ENCODE measurements at regions not wholly inside any gene's neighbourhood (a gene's known extent, or its start where the extent isn't known, plus 50 kb on each side); places are given as distances from the start of the nearest gene placed in this dataset.

- H3K27me3 ChIP-seq (ENCODE audit: control insufficient read depth in 5 of 5, insufficient read depth in 4 of 5, low read length in 5 of 5), result peaks cover 0 to 2% (median 0%) of the 10 kb centered on the region in 5 donors
- H3K4me1 ChIP-seq (ENCODE audit: control insufficient read depth in 5 of 5, insufficient read depth in 5 of 5, low read length in 5 of 5), result no peaks in the 10 kb centered on the region
- no peak overlapping the region for H3K4me3 ChIP-seq (ENCODE audit: low read depth in 1 of 5, low read length in 5 of 5)
- H3K36me3 ChIP-seq (ENCODE audit: control insufficient read depth in 5 of 5, insufficient read depth in 5 of 5, low read length in 5 of 5), result no peaks in the 10 kb centered on the region
- H3K9ac ChIP-seq (ENCODE audit: low read length in 5 of 5), result no peak overlapping the region
- H3K27ac ChIP-seq (ENCODE audit: low read depth, low read length), result no peak overlapping the region
- peaks cover 0 to 2% (median 0%) of the 10 kb centered on the region in 5 donors for H3K9me3 ChIP-seq (ENCODE audit: control insufficient read depth in 5 of 5, low read length in 5 of 5)
Measured at GRCh38 chr6:43963203-43963602, 164.0 kb downstream of the MRPL14 start.

- peaks cover 0 to 2% (median 0%) of the 10 kb centered on the region in 5 donors for H3K9me3 ChIP-seq (ENCODE audit: control insufficient read depth in 5 of 5, low read length in 5 of 5)
Measured at GRCh38 chr6:43962458-43962857, 164.8 kb downstream of the MRPL14 start.

GRCh38 chr6:43957273-43957672 lies 170.0 kb downstream of the MRPL14 start:
- Histone ChIP-seq H3K9me3 (ENCODE audit: control insufficient read depth in 5 of 5, low read length in 5 of 5) (peaks cover 0 to 3% (median 0%) of the 10 kb centered on the region in 5 donors), H3K9ac (ENCODE audit: low read length in 5 of 5) (no peak overlapping the region), H3K36me3 (ENCODE audit: control insufficient read depth in 5 of 5, insufficient read depth in 5 of 5, low read length in 5 of 5) (no peaks in the 10 kb centered on the region), H3K4me3 (ENCODE audit: low read depth in 1 of 5, low read length in 5 of 5) (no peak overlapping the region), H3K27me3 (ENCODE audit: control insufficient read depth in 5 of 5, insufficient read depth in 4 of 5, low read length in 5 of 5) (peaks cover 0 to 8% (median 0%) of the 10 kb centered on the region in 5 donors), H3K4me1 (ENCODE audit: control insufficient read depth in 5 of 5, insufficient read depth in 5 of 5, low read length in 5 of 5) (no peaks in the 10 kb centered on the region), H3K27ac (ENCODE audit: low read depth, low read length) (no peak overlapping the region)

More at GRCh38 chr6:43962458-43962857, 164.8 kb downstream of the MRPL14 start:
- Histone ChIP-seq H3K36me3 (ENCODE audit: control insufficient read depth in 5 of 5, insufficient read depth in 5 of 5, low read length in 5 of 5) (no peaks in the 10 kb centered on the region), H3K27ac (ENCODE audit: low read depth, low read length) (no peak overlapping the region), H3K4me3 (ENCODE audit: low read depth in 1 of 5, low read length in 5 of 5) (no peak overlapping the region), H3K4me1 (ENCODE audit: control insufficient read depth in 5 of 5, insufficient read depth in 5 of 5, low read length in 5 of 5) (no peaks in the 10 kb centered on the region), H3K27me3 (ENCODE audit: control insufficient read depth in 5 of 5, insufficient read depth in 4 of 5, low read length in 5 of 5) (peaks cover 0 to 2% (median 0%) of the 10 kb centered on the region in 5 donors), H3K9ac (ENCODE audit: low read length in 5 of 5) (no peak overlapping the region)

- Histone ChIP-seq H3K9me3 (ENCODE audit: control insufficient read depth in 5 of 5, low read length in 5 of 5) (peaks cover 0 to 3% (median 0%) of the 10 kb centered on the region in 5 donors), H3K9ac (ENCODE audit: low read length in 5 of 5) (no peak overlapping the region), H3K27ac (ENCODE audit: low read depth, low read length) (no peak overlapping the region), H3K36me3 (ENCODE audit: control insufficient read depth in 5 of 5, insufficient read depth in 5 of 5, low read length in 5 of 5) (no peaks in the 10 kb centered on the region), H3K27me3 (ENCODE audit: control insufficient read depth in 5 of 5, insufficient read depth in 4 of 5, low read length in 5 of 5) (peaks cover 0 to 8% (median 0%) of the 10 kb centered on the region in 5 donors), H3K4me3 (ENCODE audit: low read depth in 1 of 5, low read length in 5 of 5) (no peak overlapping the region), H3K4me1 (ENCODE audit: control insufficient read depth in 5 of 5, insufficient read depth in 5 of 5, low read length in 5 of 5) (peaks cover 0 to 3% (median 0%) of the 10 kb centered on the region in 5 donors)
Measured at GRCh38 chr6:43956478-43956877, 170.8 kb downstream of the MRPL14 start.

- Histone ChIP-seq H3K27ac (ENCODE audit: low read depth, low read length) (no peak overlapping the region), H3K4me1 (ENCODE audit: control insufficient read depth in 5 of 5, insufficient read depth in 5 of 5, low read length in 5 of 5) (peaks cover 0 to 10% (median 3%) of the 10 kb centered on the region in 5 donors), H3K27me3 (ENCODE audit: control insufficient read depth in 5 of 5, insufficient read depth in 4 of 5, low read length in 5 of 5) (peaks cover 0 to 8% (median 0%) of the 10 kb centered on the region in 5 donors), H3K4me3 (ENCODE audit: low read depth in 1 of 5, low read length in 5 of 5) (no peak overlapping the region), H3K9ac (ENCODE audit: low read length in 5 of 5) (no peak overlapping the region), H3K9me3 (ENCODE audit: control insufficient read depth in 5 of 5, low read length in 5 of 5) (peaks cover 0 to 3% (median 0%) of the 10 kb centered on the region in 5 donors), H3K36me3 (ENCODE audit: control insufficient read depth in 5 of 5, insufficient read depth in 5 of 5, low read length in 5 of 5) (no peaks in the 10 kb centered on the region)
Measured at GRCh38 chr6:43954311-43955131, 172.7 kb downstream of the MRPL14 start.

GRCh38 chr6:43953794-43954310 lies 173.4 kb downstream of the MRPL14 start:
- Histone ChIP-seq H3K36me3 (ENCODE audit: control insufficient read depth in 5 of 5, insufficient read depth in 5 of 5, low read length in 5 of 5) (no peaks in the 10 kb centered on the region), H3K4me3 (ENCODE audit: low read depth in 1 of 5, low read length in 5 of 5) (no peak overlapping the region), H3K9me3 (ENCODE audit: control insufficient read depth in 5 of 5, low read length in 5 of 5) (peaks cover 0 to 3% (median 0%) of the 10 kb centered on the region in 5 donors), H3K4me1 (ENCODE audit: control insufficient read depth in 5 of 5, insufficient read depth in 5 of 5, low read length in 5 of 5) (peaks cover 0 to 10% (median 3%) of the 10 kb centered on the region in 5 donors), H3K27me3 (ENCODE audit: control insufficient read depth in 5 of 5, insufficient read depth in 4 of 5, low read length in 5 of 5) (peaks cover 0 to 8% (median 0%) of the 10 kb centered on the region in 5 donors), H3K27ac (ENCODE audit: low read depth, low read length) (no peak overlapping the region), H3K9ac (ENCODE audit: low read length in 5 of 5) (no peak overlapping the region)

- Histone ChIP-seq H3K36me3 (ENCODE audit: control insufficient read depth in 5 of 5, insufficient read depth in 5 of 5, low read length in 5 of 5) (no peaks in the 10 kb centered on the region), H3K27ac (ENCODE audit: low read depth, low read length) (no peak overlapping the region), H3K4me3 (ENCODE audit: low read depth in 1 of 5, low read length in 5 of 5) (no peak overlapping the region), H3K27me3 (ENCODE audit: control insufficient read depth in 5 of 5, insufficient read depth in 4 of 5, low read length in 5 of 5) (peaks cover 0 to 8% (median 0%) of the 10 kb centered on the region in 5 donors), H3K9ac (ENCODE audit: low read length in 5 of 5) (no peak overlapping the region), H3K9me3 (ENCODE audit: control insufficient read depth in 5 of 5, low read length in 5 of 5) (peaks cover 0 to 3% (median 0%) of the 10 kb centered on the region in 5 donors), H3K4me1 (ENCODE audit: control insufficient read depth in 5 of 5, insufficient read depth in 5 of 5, low read length in 5 of 5) (peaks cover 0 to 10% (median 3%) of the 10 kb centered on the region in 5 donors)
Measured at GRCh38 chr6:43953256-43953655, 174.0 kb downstream of the MRPL14 start.

- Histone ChIP-seq H3K4me3 (ENCODE audit: low read depth in 1 of 5, low read length in 5 of 5) (no peak overlapping the region), H3K9me3 (ENCODE audit: control insufficient read depth in 5 of 5, low read length in 5 of 5) (peaks cover 0 to 3% (median 0%) of the 10 kb centered on the region in 5 donors), H3K9ac (ENCODE audit: low read length in 5 of 5) (no peak overlapping the region), H3K4me1 (ENCODE audit: control insufficient read depth in 5 of 5, insufficient read depth in 5 of 5, low read length in 5 of 5) (peaks cover 0 to 10% (median 3%) of the 10 kb centered on the region in 5 donors), H3K27me3 (ENCODE audit: control insufficient read depth in 5 of 5, insufficient read depth in 4 of 5, low read length in 5 of 5) (peaks cover 0 to 8% (median 0%) of the 10 kb centered on the region in 5 donors), H3K27ac (ENCODE audit: low read depth, low read length) (no peak overlapping the region), H3K36me3 (ENCODE audit: control insufficient read depth in 5 of 5, insufficient read depth in 5 of 5, low read length in 5 of 5) (no peaks in the 10 kb centered on the region)
Measured at GRCh38 chr6:43952746-43953145, 174.5 kb downstream of the MRPL14 start.

GRCh38 chr6:43951756-43952675 lies 175.2 kb downstream of the MRPL14 start:
- no peak overlapping the region for H3K27ac ChIP-seq (ENCODE audit: low read depth, low read length)
- H3K9ac ChIP-seq (ENCODE audit: low read length in 5 of 5), result no peak overlapping the region
- no peaks in the 10 kb centered on the region for H3K36me3 ChIP-seq (ENCODE audit: control insufficient read depth in 5 of 5, insufficient read depth in 5 of 5, low read length in 5 of 5)
- H3K4me3 ChIP-seq (ENCODE audit: low read depth in 1 of 5, low read length in 5 of 5), result no peak overlapping the region
- peaks cover 0 to 8% (median 0%) of the 10 kb centered on the region in 5 donors for H3K27me3 ChIP-seq (ENCODE audit: control insufficient read depth in 5 of 5, insufficient read depth in 4 of 5, low read length in 5 of 5)
- H3K9me3 ChIP-seq (ENCODE audit: control insufficient read depth in 5 of 5, low read length in 5 of 5), result peaks cover 0 to 3% (median 0%) of the 10 kb centered on the region in 5 donors
- peaks cover 0 to 10% (median 3%) of the 10 kb centered on the region in 5 donors for H3K4me1 ChIP-seq (ENCODE audit: control insufficient read depth in 5 of 5, insufficient read depth in 5 of 5, low read length in 5 of 5)
